Uterus (tissue), 2 donors: ENCODE measurements at regions not wholly inside any gene's neighbourhood (a gene's known extent, or its start where the extent isn't known, plus 50 kb on each side); places are given as distances from the start of the nearest gene placed in this dataset.

Experiments used
- CTCF ChIP-seq, 4 experiments: fragments of 200-600 bp in 2 of 4; fragments of 450-650 bp in 2 of 4; sonication (generic) in 2 of 4; IDR thresholded peaks; one replicate each; pipeline ENCODE4 v1.5.1; 2016 to 2019; ENCODE audit warnings: antibody characterized with exemption in 4 of 4, mild to moderate bottlenecking in 2 of 4, moderate library complexity in 1 of 4
- POLR2A ChIP-seq, 2 donors: fragments of 450-650 bp; IDR thresholded peaks; one replicate each; pipeline ENCODE4 v1.6.1; 2016; ENCODE audit warnings: antibody characterized with exemption in 2 of 2, mild to moderate bottlenecking in 1 of 2, moderate library complexity in 1 of 2

GRCh38 chr10:36989233-36989632, 136.2 kb upstream of the ANKRD30A start:
- no peak for TF ChIP-seq CTCF (IDR thresholded peaks at IDR 0.05)
- TF ChIP-seq POLR2A (IDR thresholded peaks at IDR 0.05): no peak
